Fibroblast of lung (primary cell): ENCODE measurements at regions not wholly inside any gene's neighbourhood (a gene's known extent, or its start where the extent isn't known, plus 50 kb on each side); places are given as distances from the start of the nearest gene placed in this dataset.
A peak's percentile ranks its signal among the peaks of the same experiment; 100 is the strongest.

Source experiments
- DNase-seq, 2 donors: peaks; one replicate each; pipeline versions ENCODE4 v3.0.0 to v3.0.0-alpha.2; 2010; ENCODE audit warnings: low read depth in 2 of 2
- H2AFZ ChIP-seq: 2 replicates; pipeline ENCODE4 v1.5.1; 2012; ENCODE audit warnings: low read length, control low read depth, inconsistent platforms
- H3K27ac ChIP-seq: 2 replicates; pipeline ENCODE4 v1.5.1; 2011; ENCODE audit warnings: low read length, control low read depth; ENCODE audit not compliant: insufficient read depth
- H3K27me3 ChIP-seq: 2 replicates; pipeline ENCODE4 v1.5.1; 2011; ENCODE audit warnings: mild to moderate bottlenecking, low read length; ENCODE audit not compliant: control insufficient read depth, insufficient read depth
- H3K36me3 ChIP-seq: 2 replicates; pipeline ENCODE4 v1.5.1; 2011; ENCODE audit warnings: low read length; ENCODE audit not compliant: control insufficient read depth, insufficient read depth
- H3K4me1 ChIP-seq: 2 replicates; pipeline ENCODE4 v1.5.1; 2011; ENCODE audit warnings: low read length; ENCODE audit not compliant: control insufficient read depth, insufficient read depth; ENCODE audit errors: extremely low read depth
- H3K4me2 ChIP-seq: 2 replicates; pipeline ENCODE4 v1.5.1; 2011; ENCODE audit warnings: low read length, control low read depth; ENCODE audit not compliant: insufficient read depth; ENCODE audit errors: extremely low read depth
- H3K4me3 ChIP-seq, 4 experiments: fragments of 200-600 bp in 1 of 4; sonication (generic) in 1 of 4; replicated peaks in 1 of 4; 2 replicates each; pipeline ENCODE4 v1.5.1; 2011 to 2016; ENCODE audit warnings: low read length in 4 of 4, low read depth in 3 of 4, mild to moderate bottlenecking in 3 of 4, control low read depth in 2 of 4, inconsistent platforms in 1 of 4, mixed read lengths in 1 of 4; ENCODE audit not compliant: insufficient read depth in 1 of 4; ENCODE audit errors: control extremely low read depth in 1 of 4
- H3K79me2 ChIP-seq: 2 replicates; pipeline ENCODE4 v1.5.1; 2012; ENCODE audit warnings: mild to moderate bottlenecking, low read length, inconsistent platforms; ENCODE audit not compliant: control insufficient read depth, insufficient read depth
- H3K9ac ChIP-seq: 2 replicates; pipeline ENCODE4 v1.5.1; 2011; ENCODE audit warnings: mild to moderate bottlenecking, low read length, control low read depth; ENCODE audit not compliant: insufficient read depth
- H3K9me3 ChIP-seq: 2 replicates; pipeline ENCODE4 v1.5.1; 2012; ENCODE audit warnings: low read depth, low read length; ENCODE audit not compliant: control insufficient read depth, insufficient read depth
- H4K20me1 ChIP-seq: 2 replicates; pipeline ENCODE4 v1.5.1; 2011; ENCODE audit warnings: low read length; ENCODE audit not compliant: control insufficient read depth, insufficient read depth; ENCODE audit errors: extremely low read depth
- CTCF ChIP-seq, 2 donors: IDR thresholded peaks in 1 of 2; conservative IDR thresholded peaks in 1 of 2; 1 replicate in 1 of 2; 2 replicates in 1 of 2; pipeline ENCODE4 v1.5.1; 2011 to 2012; ENCODE audit warnings: low read length in 2 of 2, control low read depth in 1 of 2, inconsistent platforms in 1 of 2, low read depth in 1 of 2, mild to moderate bottlenecking in 1 of 2
- EZH2 ChIP-seq: IDR thresholded peaks from 2 replicates; pipeline ENCODE4 v1.5.1; 2012; ENCODE audit warnings: low read length, control low read depth, mild to moderate bottlenecking; ENCODE audit errors: missing control alignments

DNA sequence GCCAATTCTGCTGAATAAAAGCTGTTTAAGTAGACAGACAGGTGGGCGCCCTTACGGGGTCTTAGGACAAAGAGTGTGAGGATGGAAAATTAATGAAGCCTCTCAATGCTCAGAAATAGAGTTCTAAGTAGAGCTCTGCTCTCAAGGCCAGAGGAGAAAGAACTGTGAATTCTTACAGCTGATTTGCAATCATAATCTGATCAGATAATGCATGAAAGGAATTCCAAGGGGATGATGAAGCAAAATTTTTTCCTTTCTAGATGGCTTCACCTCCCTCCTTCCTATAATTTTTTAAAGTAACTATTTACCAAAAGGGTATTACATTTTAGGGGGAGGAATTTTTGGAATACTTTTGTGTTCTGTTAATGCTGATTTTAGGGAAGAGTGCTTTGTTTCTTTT lies 308.1 kb upstream of the HS3ST5 start:
- H3K36me3 ChIP-seq: no peaks in the 10 kb centered on the region
- no peaks in the 10 kb centered on the region for H3K9me3 ChIP-seq
- H3K27ac ChIP-seq: no peak overlapping the region
- H3K4me1 ChIP-seq: no peaks in the 10 kb centered on the region
- no peak overlapping the region for H2AFZ ChIP-seq
- H3K79me2 ChIP-seq: no peaks in the 10 kb centered on the region
- no peak for TF ChIP-seq EZH2
- TF ChIP-seq CTCF (conservative IDR thresholded peaks at IDR 0.05 in 1 of 2, IDR thresholded peaks at IDR 0.05 in 1 of 2; ENCODE audit: low read depth in 1 of 2, low read length in 2 of 2): no peak
- no peak overlapping the region for H3K4me2 ChIP-seq
- H3K27me3 ChIP-seq: no peaks in the 10 kb centered on the region
- peak in 1 of 2 donors; percentile 3 for DNase-seq
- H3K9ac ChIP-seq: no peak overlapping the region
- H4K20me1 ChIP-seq: no peaks in the 10 kb centered on the region
- H3K4me3 ChIP-seq: no peak overlapping the region

DNA sequence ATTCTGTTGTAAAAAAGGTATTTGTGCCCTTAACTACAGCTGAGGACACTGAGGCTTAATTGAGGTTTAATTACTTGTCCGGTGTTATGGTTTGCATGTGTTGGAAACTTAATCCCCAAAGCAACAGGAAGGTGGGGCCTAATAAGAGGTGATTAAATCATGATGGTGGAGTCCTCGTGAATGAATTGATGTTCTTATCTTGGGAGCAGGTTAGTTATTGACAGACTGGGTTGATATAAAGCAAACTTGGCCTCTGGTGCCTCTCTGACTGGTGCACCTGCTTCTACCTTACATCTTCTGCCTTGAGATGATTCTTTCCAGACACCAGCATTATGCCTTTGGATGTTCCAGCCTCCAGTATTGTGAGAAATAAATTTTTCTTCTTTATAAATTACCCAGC lies 306.5 kb upstream of the HS3ST5 start:
- no peaks in the 10 kb centered on the region for H4K20me1 ChIP-seq

DNA sequence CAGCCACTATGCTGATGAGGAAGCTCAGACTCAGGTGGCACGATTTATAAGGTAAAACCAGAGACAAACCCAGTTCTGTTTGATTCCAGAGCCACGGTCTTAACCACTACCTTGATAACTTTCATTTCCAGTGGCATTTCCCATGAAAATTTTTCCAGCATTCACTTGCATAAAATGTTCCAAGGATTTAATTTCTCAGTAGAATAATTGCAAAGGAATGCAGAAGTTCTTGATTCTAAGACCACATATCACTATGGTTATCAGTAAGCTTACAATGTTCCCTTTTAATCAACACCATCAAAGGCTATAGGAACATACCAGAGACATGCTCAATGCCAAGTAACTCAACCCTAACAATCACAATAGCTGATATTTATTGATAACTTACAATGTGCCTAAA lies 306.0 kb upstream of the HS3ST5 start:
- Histone ChIP-seq H3K9ac (no peak overlapping the region), H3K4me1 (no peaks in the 10 kb centered on the region), H3K27me3 (no peaks in the 10 kb centered on the region), H3K36me3 (no peaks in the 10 kb centered on the region), H3K27ac (no peak overlapping the region), H3K4me3 (no peak overlapping the region), H3K4me2 (no peak overlapping the region), H3K9me3 (no peaks in the 10 kb centered on the region), H2AFZ (no peak overlapping the region), H4K20me1 (no peaks in the 10 kb centered on the region), H3K79me2 (no peaks in the 10 kb centered on the region)
- peak in 1 of 2 donors; percentile 5 for DNase-seq
- TF ChIP-seq CTCF (conservative IDR thresholded peaks at IDR 0.05 in 1 of 2, IDR thresholded peaks at IDR 0.05 in 1 of 2; ENCODE audit: low read depth in 1 of 2, low read length in 2 of 2) (no peak), EZH2 (no peak)

More for the DNA sequence above, 306.5 kb upstream of the HS3ST5 start:
- H3K4me2 ChIP-seq: no peak overlapping the region
- H3K27me3 ChIP-seq: no peaks in the 10 kb centered on the region
- no peak overlapping the region for H3K27ac ChIP-seq
- H3K9me3 ChIP-seq: no peaks in the 10 kb centered on the region
- H3K79me2 ChIP-seq: no peaks in the 10 kb centered on the region
- H3K4me1 ChIP-seq: no peaks in the 10 kb centered on the region
- TF ChIP-seq EZH2: no peak
- no peak for TF ChIP-seq CTCF (conservative IDR thresholded peaks at IDR 0.05 in 1 of 2, IDR thresholded peaks at IDR 0.05 in 1 of 2; ENCODE audit: low read depth in 1 of 2, low read length in 2 of 2)
- H3K36me3 ChIP-seq: no peaks in the 10 kb centered on the region
- H2AFZ ChIP-seq: no peak overlapping the region
- H3K9ac ChIP-seq: no peak overlapping the region
- no peak for DNase-seq
- H3K4me3 ChIP-seq: no peak overlapping the region
